Naive B cell (primary cell): ENCODE measurements at regions not wholly inside any gene's neighbourhood (a gene's known extent, or its start where the extent isn't known, plus 50 kb on each side); places are given as distances from the start of the nearest gene placed in this dataset.
"Not testable (repeated sequence)": the region's sequence is repeated elsewhere in the genome, so short reads cannot be mapped to it uniquely, and the experiment has no call there.

Source experiments
- ATAC-seq, 2 donors: fragments of 150-1000 bp; cut with Tn5 transposase; 2 replicates each; pipeline ENCODE4 v1.10.0; 2021; ENCODE audit warnings: low read depth in 2 of 2, mild to moderate bottlenecking in 2 of 2, moderate library complexity in 2 of 2
- DNase-seq: peaks from one replicate; pipeline ENCODE4 v3.0.0; 2022
- H3K27ac Mint-ChIP-seq, 6 donors: one replicate each; pipeline ENCODE4 v1.8.0; 2020 to 2022; ENCODE audit warnings: mild to moderate bottlenecking in 6 of 6, mixed read lengths in 6 of 6, moderate library complexity in 5 of 6, inconsistent platforms in 2 of 6
- H3K27me3 Mint-ChIP-seq, 3 donors: one replicate each; pipeline ENCODE4 v1.8.0; 2021 to 2022; ENCODE audit warnings: mixed read lengths in 3 of 3, mild to moderate bottlenecking in 1 of 3
- H3K36me3 Mint-ChIP-seq, 2 donors: one replicate each; pipeline ENCODE4 v1.8.0; 2020 to 2022; ENCODE audit warnings: mixed read lengths in 2 of 2, inconsistent platforms in 1 of 2, mild to moderate bottlenecking in 1 of 2
- H3K4me1 Mint-ChIP-seq, 3 donors: one replicate each; pipeline ENCODE4 v1.8.0; 2020 to 2022; ENCODE audit warnings: mixed read lengths in 3 of 3, inconsistent platforms in 1 of 3, mild to moderate bottlenecking in 1 of 3, moderate library complexity in 1 of 3
- H3K4me3 Mint-ChIP-seq, 8 donors: one replicate each; pipeline ENCODE4 v1.8.0; 2020 to 2022; ENCODE audit warnings: mild to moderate bottlenecking in 8 of 8, mixed read lengths in 8 of 8, moderate library complexity in 8 of 8, inconsistent platforms in 2 of 8
- H3K9me3 Mint-ChIP-seq, 7 donors: one replicate each; pipeline ENCODE4 v1.8.0; 2020 to 2022; ENCODE audit warnings: mixed read lengths in 7 of 7, mild to moderate bottlenecking in 5 of 7, inconsistent platforms in 2 of 7, moderate library complexity in 1 of 7

GRCh38 chr22:16463472-16463871 lies 129.1 kb downstream of the CCT8L2 start:
- H3K36me3 Mint-ChIP-seq, DNase-seq, H3K4me3 Mint-ChIP-seq, H3K4me1 Mint-ChIP-seq, H3K9me3 Mint-ChIP-seq, H3K27me3 Mint-ChIP-seq, ATAC-seq, H3K27ac Mint-ChIP-seq: not testable (repeated sequence)

- not testable (repeated sequence) for H3K27ac Mint-ChIP-seq, H3K4me3 Mint-ChIP-seq, H3K4me1 Mint-ChIP-seq, H3K36me3 Mint-ChIP-seq, ATAC-seq, H3K27me3 Mint-ChIP-seq, DNase-seq
- peaks cover 4 to 26% (median 9%) of the 10 kb centered on the region in 7 donors for H3K9me3 Mint-ChIP-seq
These were observed 145.2 kb downstream of the CCT8L2 start for GRCh38 chr22:16447451-16447850.

GRCh38 chr22:16446755-16447440 lies 145.7 kb downstream of the CCT8L2 start:
- H3K4me1 Mint-ChIP-seq, H3K4me3 Mint-ChIP-seq, H3K27ac Mint-ChIP-seq, ATAC-seq, DNase-seq, H3K36me3 Mint-ChIP-seq, H3K27me3 Mint-ChIP-seq: not testable (repeated sequence)
- peaks cover 4 to 25% (median 9%) of the 10 kb centered on the region in 7 donors for H3K9me3 Mint-ChIP-seq

- not testable (repeated sequence) for H3K4me3 Mint-ChIP-seq
These were observed 151.6 kb downstream of the CCT8L2 start for GRCh38 chr22:16441014-16441413.

GRCh38 chr22:16423476-16423875 lies 169.1 kb downstream of the CCT8L2 start:
- DNase-seq, H3K9me3 Mint-ChIP-seq, H3K4me1 Mint-ChIP-seq, H3K36me3 Mint-ChIP-seq, H3K27ac Mint-ChIP-seq, H3K27me3 Mint-ChIP-seq, ATAC-seq: not testable (repeated sequence)
- H3K4me3 Mint-ChIP-seq = peak overlapping the region in 1 of 8 donors; percentile 5

More at GRCh38 chr22:16441014-16441413, 151.6 kb downstream of the CCT8L2 start:
- H3K9me3 Mint-ChIP-seq = peaks cover 0 to 16% (median 5%) of the 10 kb centered on the region in 7 donors
- H3K27ac Mint-ChIP-seq, H3K27me3 Mint-ChIP-seq, DNase-seq, H3K4me1 Mint-ChIP-seq, ATAC-seq, H3K36me3 Mint-ChIP-seq: not testable (repeated sequence)

GRCh38 chr22:16417498-16417897 lies 175.1 kb downstream of the CCT8L2 start:
- H3K4me3 Mint-ChIP-seq, DNase-seq, H3K36me3 Mint-ChIP-seq, ATAC-seq, H3K27me3 Mint-ChIP-seq, H3K4me1 Mint-ChIP-seq, H3K27ac Mint-ChIP-seq: not testable (repeated sequence)
- peaks cover 0 to 18% (median 8%) of the 10 kb centered on the region in 7 donors for H3K9me3 Mint-ChIP-seq

- H3K36me3 Mint-ChIP-seq, H3K27me3 Mint-ChIP-seq, ATAC-seq, H3K4me1 Mint-ChIP-seq, H3K27ac Mint-ChIP-seq, H3K4me3 Mint-ChIP-seq, DNase-seq: not testable (repeated sequence)
- peaks cover 0 to 14% (median 4%) of the 10 kb centered on the region in 7 donors for H3K9me3 Mint-ChIP-seq
These were observed 188.0 kb downstream of the CCT8L2 start for GRCh38 chr22:16404639-16405038.

GRCh38 chr22:16403661-16404060 lies 188.9 kb downstream of the CCT8L2 start:
- DNase-seq, H3K36me3 Mint-ChIP-seq, H3K27ac Mint-ChIP-seq, H3K4me3 Mint-ChIP-seq, H3K4me1 Mint-ChIP-seq, ATAC-seq, H3K27me3 Mint-ChIP-seq: not testable (repeated sequence)
- peaks cover 2 to 24% (median 4%) of the 10 kb centered on the region in 7 donors for H3K9me3 Mint-ChIP-seq

- not testable (repeated sequence) for H3K4me1 Mint-ChIP-seq, H3K36me3 Mint-ChIP-seq, DNase-seq, H3K4me3 Mint-ChIP-seq, ATAC-seq, H3K27me3 Mint-ChIP-seq, H3K27ac Mint-ChIP-seq
- H3K9me3 Mint-ChIP-seq = peaks cover 4 to 30% (median 5%) of the 10 kb centered on the region in 7 donors
These were observed 189.7 kb downstream of the CCT8L2 start for GRCh38 chr22:16402874-16403399.

- DNase-seq, H3K9me3 Mint-ChIP-seq, H3K27ac Mint-ChIP-seq, ATAC-seq, H3K4me1 Mint-ChIP-seq, H3K36me3 Mint-ChIP-seq: not testable (repeated sequence)
- H3K4me3 Mint-ChIP-seq = peak overlapping the region in 1 of 8 donors; percentile 30
- H3K27me3 Mint-ChIP-seq = peaks cover 0 to 21% (median 3%) of the 10 kb centered on the region in 3 donors
These were observed 199.1 kb downstream of the CCT8L2 start for GRCh38 chr22:16393476-16393875.

- not testable (repeated sequence) for H3K4me3 Mint-ChIP-seq, H3K27ac Mint-ChIP-seq, H3K9me3 Mint-ChIP-seq, H3K36me3 Mint-ChIP-seq, ATAC-seq, H3K4me1 Mint-ChIP-seq, DNase-seq
- peaks cover 0 to 33% (median 3%) of the 10 kb centered on the region in 3 donors for H3K27me3 Mint-ChIP-seq
These were observed 201.1 kb downstream of the CCT8L2 start for GRCh38 chr22:16391417-16391930.

- not testable (repeated sequence) for DNase-seq, H3K27ac Mint-ChIP-seq, ATAC-seq, H3K9me3 Mint-ChIP-seq, H3K4me1 Mint-ChIP-seq, H3K4me3 Mint-ChIP-seq, H3K36me3 Mint-ChIP-seq
- peaks cover 0 to 39% (median 8%) of the 10 kb centered on the region in 3 donors for H3K27me3 Mint-ChIP-seq
These were observed 201.9 kb downstream of the CCT8L2 start for GRCh38 chr22:16390541-16391217.

- not testable (repeated sequence) for DNase-seq, H3K4me3 Mint-ChIP-seq, H3K4me1 Mint-ChIP-seq, H3K27ac Mint-ChIP-seq, ATAC-seq, H3K9me3 Mint-ChIP-seq, H3K36me3 Mint-ChIP-seq
- H3K27me3 Mint-ChIP-seq = peaks cover 0 to 39% (median 8%) of the 10 kb centered on the region in 3 donors
These were observed 202.6 kb downstream of the CCT8L2 start for GRCh38 chr22:16390046-16390445.

- ATAC-seq, H3K4me1 Mint-ChIP-seq, H3K9me3 Mint-ChIP-seq, DNase-seq, H3K4me3 Mint-ChIP-seq, H3K36me3 Mint-ChIP-seq: not testable (repeated sequence)
- Mint-ChIP-seq H3K27me3 (peaks cover 0 to 39% (median 8%) of the 10 kb centered on the region in 3 donors), H3K27ac (peak overlapping the region in 1 of 6 donors; percentile 42)
These were observed 203.4 kb downstream of the CCT8L2 start for GRCh38 chr22:16389256-16389655.
